Mucosa of descending colon (tissue), 3 donors: ENCODE measurements at regions not wholly inside any gene's neighbourhood (a gene's known extent, or its start where the extent isn't known, plus 50 kb on each side); places are given as distances from the start of the nearest gene placed in this dataset.
"Not testable (repeated sequence)": the region's sequence is repeated elsewhere in the genome, so short reads cannot be mapped to it uniquely, and the experiment has no call there.

Experiments used
- ATAC-seq: fragments of 200-7000 bp; cut with Tn5 transposase; one replicate; pipeline ENCODE4 v1.9.1; 2020; ENCODE audit warnings: mild to moderate bottlenecking, moderate library complexity
- DNase-seq, 3 donors: peaks; one replicate each; pipeline ENCODE4 v3.0.0-alpha.2; 2020
- H3K36me3 ChIP-seq: fragments of 200-600 bp; one replicate; pipeline ENCODE4 v1.8.0; 2021; ENCODE audit warnings: low read depth, mild to moderate bottlenecking
- H3K4me1 ChIP-seq: fragments of 200-600 bp; one replicate; pipeline ENCODE4 v1.8.0; 2021; ENCODE audit warnings: low read depth, mild to moderate bottlenecking
- H3K4me3 ChIP-seq: fragments of 200-600 bp; one replicate; pipeline ENCODE4 v1.8.0; 2021; ENCODE audit warnings: mild to moderate bottlenecking
- H3K9me3 ChIP-seq: fragments of 200-600 bp; one replicate; pipeline ENCODE4 v1.8.0; 2021; ENCODE audit warnings: mild to moderate bottlenecking
- CTCF ChIP-seq: fragments of 200-600 bp; IDR thresholded peaks from one replicate; pipeline ENCODE4 v1.8.0; 2022; ENCODE audit warnings: antibody characterized with exemption, mild to moderate bottlenecking
- intact Hi-C, 2 donors: fragments of 100-400 bp; cut with DNase I in 1 of 2; cut with micrococcal nuclease in 1 of 2; formaldehyde crosslinking; loops; one replicate each; pipeline versions ENCODE4 v1.11.0 to v1.11.1; 2022; cut with DNase I, micrococcal nuclease
- donor health status: DM: no; HTN: no; CAD: no; lungs with moderate emphysema.
- donor health status: DM: no; HTN: no; CAD: no.
- donor health status: DM: no; HTN: yes; CAD: no.

GRCh38 chr2:242063850-242064249 lies 194.3 kb downstream of the RTP5 start:
- Histone ChIP-seq H3K9me3 (no peaks in the 10 kb centered on the region), H3K4me1 (no peaks in the 10 kb centered on the region), H3K4me3 (no peak overlapping the region), H3K36me3 (no peaks in the 10 kb centered on the region)
- intact Hi-C loops, result no loop called here
- no peak for DNase-seq
- no peak for TF ChIP-seq CTCF
- ATAC-seq, result no peak

- DNase-seq, result no peak
- H3K36me3 ChIP-seq, result no peaks in the 10 kb centered on the region
- TF ChIP-seq CTCF, result no peak
These were observed 195.1 kb downstream of the RTP5 start for GRCh38 chr2:242064364-242065250.

GRCh38 chr2:242065426-242065825 lies 195.9 kb downstream of the RTP5 start:
- intact Hi-C loops, result no loop called here

More at GRCh38 chr2:242064364-242065250, 195.1 kb downstream of the RTP5 start:
- intact Hi-C loops, result no loop called here
- ATAC-seq, result no peak
- H3K4me1 ChIP-seq, result no peaks in the 10 kb centered on the region
- no peaks in the 10 kb centered on the region for H3K9me3 ChIP-seq
- H3K4me3 ChIP-seq, result no peak overlapping the region

GRCh38 chr2:242069018-242069417 lies 199.5 kb downstream of the RTP5 start:
- TF ChIP-seq CTCF, result no peak
- no peaks in the 10 kb centered on the region for H3K9me3 ChIP-seq
- intact Hi-C loops, result no loop called here
- no peaks in the 10 kb centered on the region for H3K36me3 ChIP-seq
- ATAC-seq (no peak), DNase-seq (no peak)
- no peaks in the 10 kb centered on the region for H3K4me1 ChIP-seq
- no peak overlapping the region for H3K4me3 ChIP-seq

More at GRCh38 chr2:242065426-242065825, 195.9 kb downstream of the RTP5 start:
- Histone ChIP-seq H3K9me3 (no peaks in the 10 kb centered on the region), H3K36me3 (no peaks in the 10 kb centered on the region), H3K4me1 (no peaks in the 10 kb centered on the region), H3K4me3 (no peak overlapping the region)
- ATAC-seq (no peak), DNase-seq (no peak)
- no peak for TF ChIP-seq CTCF

GRCh38 chr2:242069938-242070395 lies 200.4 kb downstream of the RTP5 start:
- H3K9me3 ChIP-seq, intact Hi-C loops, H3K36me3 ChIP-seq, DNase-seq, H3K4me1 ChIP-seq, H3K4me3 ChIP-seq: not testable (repeated sequence)
- peak; percentile 85 for ATAC-seq

- DNase-seq, H3K36me3 ChIP-seq, intact Hi-C loops, H3K9me3 ChIP-seq, ATAC-seq, H3K4me3 ChIP-seq: not testable (repeated sequence)
- H3K4me1 ChIP-seq, result peaks cover 11% of the 10 kb centered on the region
These were observed 201.2 kb downstream of the RTP5 start for GRCh38 chr2:242070726-242071125.

- DNase-seq, H3K9me3 ChIP-seq, ATAC-seq, intact Hi-C loops, H3K4me3 ChIP-seq, H3K36me3 ChIP-seq: not testable (repeated sequence)
- H3K4me1 ChIP-seq, result peaks cover 11% of the 10 kb centered on the region
These were observed 201.8 kb downstream of the RTP5 start for GRCh38 chr2:242071377-242071776.

- intact Hi-C loops, ATAC-seq, DNase-seq, H3K9me3 ChIP-seq, H3K36me3 ChIP-seq, H3K4me3 ChIP-seq: not testable (repeated sequence)
- peaks cover 11% of the 10 kb centered on the region for H3K4me1 ChIP-seq
These were observed 202.4 kb downstream of the RTP5 start for GRCh38 chr2:242071936-242072335.
